D721Med (cell line): ENCODE measurements at regions not wholly inside any gene's neighbourhood (a gene's known extent, or its start where the extent isn't known, plus 50 kb on each side); places are given as distances from the start of the nearest gene placed in this dataset.

Experiments
- DNase-seq: peaks from one replicate; pipeline ENCODE4 v3.0.0; 2011; ENCODE audit warnings: low spot score; ENCODE audit not compliant: insufficient read length
- FAIRE-seq: peaks from 2 replicates; lab custom pipeline; 2011; peaks lifted over from hg19 to GRCh38; lab: Jason Lieb, UNC
- TF ChIP-seq, protein P1 (sequence below): IDR thresholded peaks from 2 replicates; pipeline ENCODE4 v1.5.1; 2012; ENCODE audit warnings: mild to moderate bottlenecking, control low read depth; ENCODE audit not compliant: insufficient read depth; ENCODE audit errors: missing control alignments

GRCh38 chr7:98483276-98483963 is 82.5 kb upstream of the BAIAP2L1 start:
- FAIRE-seq: no peak
- no peak for DNase-seq

GRCh38 chr7:98479318-98479717 is 78.4 kb upstream of the BAIAP2L1 start:
- FAIRE-seq (no peak), DNase-seq (no peak)
- TF ChIP-seq, protein P1, sequence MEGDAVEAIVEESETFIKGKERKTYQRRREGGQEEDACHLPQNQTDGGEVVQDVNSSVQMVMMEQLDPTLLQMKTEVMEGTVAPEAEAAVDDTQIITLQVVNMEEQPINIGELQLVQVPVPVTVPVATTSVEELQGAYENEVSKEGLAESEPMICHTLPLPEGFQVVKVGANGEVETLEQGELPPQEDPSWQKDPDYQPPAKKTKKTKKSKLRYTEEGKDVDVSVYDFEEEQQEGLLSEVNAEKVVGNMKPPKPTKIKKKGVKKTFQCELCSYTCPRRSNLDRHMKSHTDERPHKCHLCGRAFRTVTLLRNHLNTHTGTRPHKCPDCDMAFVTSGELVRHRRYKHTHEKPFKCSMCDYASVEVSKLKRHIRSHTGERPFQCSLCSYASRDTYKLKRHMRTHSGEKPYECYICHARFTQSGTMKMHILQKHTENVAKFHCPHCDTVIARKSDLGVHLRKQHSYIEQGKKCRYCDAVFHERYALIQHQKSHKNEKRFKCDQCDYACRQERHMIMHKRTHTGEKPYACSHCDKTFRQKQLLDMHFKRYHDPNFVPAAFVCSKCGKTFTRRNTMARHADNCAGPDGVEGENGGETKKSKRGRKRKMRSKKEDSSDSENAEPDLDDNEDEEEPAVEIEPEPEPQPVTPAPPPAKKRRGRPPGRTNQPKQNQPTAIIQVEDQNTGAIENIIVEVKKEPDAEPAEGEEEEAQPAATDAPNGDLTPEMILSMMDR: no peak

More at GRCh38 chr7:98483276-98483963, 82.5 kb upstream of the BAIAP2L1 start:
- TF ChIP-seq, protein P1: no peak

DNA sequence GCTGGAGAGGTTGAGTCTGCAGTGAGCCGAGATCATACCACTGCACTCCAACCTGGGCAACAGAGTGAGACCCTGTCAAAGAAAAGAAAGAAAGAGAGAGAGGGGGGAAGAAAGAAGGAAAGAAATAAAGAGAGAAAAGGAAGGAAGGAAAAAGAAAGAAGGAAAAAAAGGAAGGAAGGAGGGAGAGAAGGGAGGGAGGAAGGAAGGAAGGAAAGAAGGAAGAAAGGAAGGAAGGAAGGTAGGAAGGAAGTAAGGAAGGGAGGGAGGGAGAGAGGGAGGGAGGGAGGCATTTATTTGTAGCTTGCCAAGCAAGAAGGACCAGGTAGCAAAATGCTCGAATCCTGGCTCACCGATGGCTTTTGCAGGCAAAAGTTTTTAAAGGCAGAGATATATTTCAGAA is 74.5 kb upstream of the BAIAP2L1 start:
- DNase-seq: no peak
- TF ChIP-seq, protein P1: no peak
- FAIRE-seq: no peak

DNA sequence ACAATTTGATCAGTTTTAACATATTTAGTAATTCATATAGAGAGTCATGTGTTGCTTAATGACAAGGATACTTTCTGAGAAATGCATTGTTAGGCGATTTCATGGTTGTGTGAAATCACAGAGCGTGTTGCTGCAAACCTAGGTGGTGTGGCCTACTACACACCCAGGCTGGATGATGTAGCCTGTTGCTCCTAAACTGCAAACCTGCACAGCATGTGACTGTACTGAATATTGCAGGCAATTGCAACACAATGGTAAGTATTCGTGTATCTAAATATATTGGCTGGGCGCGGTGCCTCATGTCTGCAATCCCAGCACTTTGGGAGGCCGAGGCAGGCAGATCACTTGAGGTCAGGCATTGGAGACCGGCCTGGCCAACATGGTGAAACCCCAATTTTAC is 73.7 kb upstream of the BAIAP2L1 start:
- TF ChIP-seq, protein P1: no peak
- FAIRE-seq (no peak), DNase-seq (no peak)

DNA sequence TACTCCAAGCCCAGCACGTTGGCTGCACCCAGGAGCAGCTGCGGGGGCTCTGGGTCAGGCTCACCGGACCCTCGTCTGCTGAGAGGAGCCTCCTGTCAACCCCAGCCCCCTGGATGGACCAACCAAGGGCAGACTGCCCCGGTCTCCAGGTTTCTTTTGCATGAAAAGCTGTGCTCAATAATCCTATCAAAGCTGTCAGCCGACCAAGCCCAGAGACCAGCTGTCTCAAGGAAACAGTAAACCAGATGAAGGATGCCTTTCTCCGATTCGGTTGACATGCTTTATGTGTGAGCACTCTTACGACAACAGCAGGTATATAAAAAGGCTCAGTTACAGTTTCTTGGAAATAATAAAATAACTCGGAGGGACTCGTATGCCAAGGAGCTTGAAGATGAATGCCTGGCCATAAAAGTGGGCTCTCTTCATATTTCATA is 71.6 kb upstream of the BAIAP2L1 start:
- DNase-seq (peak; percentile 60), FAIRE-seq (no peak)
- TF ChIP-seq, protein P1: no peak

GRCh38 chr7:98470485-98471240 is 69.8 kb upstream of the BAIAP2L1 start:
- FAIRE-seq (no peak), DNase-seq (no peak)
- TF ChIP-seq, protein P1: no peak

- no peak for FAIRE-seq
- TF ChIP-seq, protein P1: no peak
- no peak for DNase-seq
Measured at GRCh38 chr7:98469088-98469487, 68.2 kb upstream of the BAIAP2L1 start.
